K562 (cell line): ENCODE measurements at regions not wholly inside any gene's neighbourhood (a gene's known extent, or its start where the extent isn't known, plus 50 kb on each side); places are given as distances from the start of the nearest gene placed in this dataset.

Source experiments
- EP400 ChIP-seq: fragments of 450-650 bp; IDR thresholded peaks from 2 replicates; pipeline ENCODE4 v1.6.1; 2017; ENCODE audit warnings: antibody characterized with exemption, mild to moderate bottlenecking, moderate library complexity
- ETV5 ChIP-seq: sonication (generic); formaldehyde crosslinking; IDR thresholded peaks from 2 replicates; pipeline ENCODE4 v1.4.0; 2020; ENCODE audit warnings: low read depth, mild to moderate bottlenecking, missing genetic modification reagents
- RB1 ChIP-seq: fragments of 450-650 bp; IDR thresholded peaks from 2 replicates; pipeline ENCODE4 v1.6.1; 2017; ENCODE audit warnings: low read depth, mild to moderate bottlenecking
- RBM25 ChIP-seq: fragments of 200-400 bp; formaldehyde crosslinking; IDR thresholded peaks from 2 replicates; pipeline ENCODE4 v1.6.1; 2018; ENCODE audit warnings: low read length, low read depth, moderate library complexity; ENCODE audit not compliant: severe bottlenecking
- ZFP36 ChIP-seq: fragments of 150-350 bp; IDR thresholded peaks from 2 replicates; pipeline ENCODE4 v1.6.1; 2018; ENCODE audit warnings: low read length, low read depth; ENCODE audit not compliant: partially characterized antibody
- TF ChIP-seq, protein P1 (sequence below), 3 experiments: IDR thresholded peaks in 2 of 3; conservative IDR thresholded peaks in 1 of 3; 2 replicates each; pipeline ENCODE4 v1.5.1; 2011 to 2012; ENCODE audit warnings: low read length in 3 of 3, mild to moderate bottlenecking in 3 of 3, control low read depth in 2 of 3, improper control_type of control experiment in 1 of 3, inconsistent platforms in 1 of 3, low read depth in 1 of 3, mixed read lengths in 1 of 3, moderate library complexity in 1 of 3; ENCODE audit not compliant: insufficient read depth in 2 of 3
- TF ChIP-seq, protein P2 (sequence below): fragments of 450-650 bp; formaldehyde crosslinking; IDR thresholded peaks from 2 replicates; pipeline ENCODE4 v1.4.0; 2020; ENCODE audit warnings: mild to moderate bottlenecking, moderate library complexity
- TF ChIP-seq, protein P3 (sequence below): fragments of 250-450 bp; sonication (Bioruptor Pico); IDR thresholded peaks from 2 replicates; pipeline ENCODE4 v1.8.0; 2022; ENCODE audit warnings: moderate library complexity, mild to moderate bottlenecking, inconsistent platforms

DNA sequence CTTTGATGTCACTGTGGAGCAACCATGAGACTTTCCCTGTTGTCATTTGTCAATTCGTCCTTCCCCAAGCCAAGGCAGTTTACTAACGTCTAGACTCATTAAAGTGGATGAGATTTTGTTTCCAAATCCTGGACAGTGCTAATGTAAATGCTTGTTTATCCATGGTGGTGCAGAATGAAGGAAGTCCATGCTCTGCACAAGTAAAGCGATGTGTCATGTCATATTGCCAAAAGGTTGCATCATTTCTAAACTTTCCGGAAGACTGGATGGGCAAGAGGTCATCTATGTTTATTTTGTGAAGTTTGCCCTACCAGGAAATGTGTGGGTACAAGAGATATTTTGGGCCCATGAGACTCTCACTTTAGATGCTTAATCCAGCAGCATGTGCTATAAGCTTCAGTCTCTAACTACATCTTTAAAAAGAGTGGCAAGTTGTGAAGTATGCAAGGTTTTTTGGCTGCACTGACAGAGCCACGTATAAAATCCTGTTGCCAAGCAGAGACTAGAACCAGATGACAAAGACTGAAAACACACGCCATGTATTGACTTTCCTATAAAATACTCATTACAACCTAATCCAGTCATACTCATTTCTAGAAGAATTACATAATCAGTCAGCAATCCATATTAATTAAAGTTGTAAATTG is 72.1 kb upstream of the FNDC3B start:
- TF ChIP-seq, protein P1, sequence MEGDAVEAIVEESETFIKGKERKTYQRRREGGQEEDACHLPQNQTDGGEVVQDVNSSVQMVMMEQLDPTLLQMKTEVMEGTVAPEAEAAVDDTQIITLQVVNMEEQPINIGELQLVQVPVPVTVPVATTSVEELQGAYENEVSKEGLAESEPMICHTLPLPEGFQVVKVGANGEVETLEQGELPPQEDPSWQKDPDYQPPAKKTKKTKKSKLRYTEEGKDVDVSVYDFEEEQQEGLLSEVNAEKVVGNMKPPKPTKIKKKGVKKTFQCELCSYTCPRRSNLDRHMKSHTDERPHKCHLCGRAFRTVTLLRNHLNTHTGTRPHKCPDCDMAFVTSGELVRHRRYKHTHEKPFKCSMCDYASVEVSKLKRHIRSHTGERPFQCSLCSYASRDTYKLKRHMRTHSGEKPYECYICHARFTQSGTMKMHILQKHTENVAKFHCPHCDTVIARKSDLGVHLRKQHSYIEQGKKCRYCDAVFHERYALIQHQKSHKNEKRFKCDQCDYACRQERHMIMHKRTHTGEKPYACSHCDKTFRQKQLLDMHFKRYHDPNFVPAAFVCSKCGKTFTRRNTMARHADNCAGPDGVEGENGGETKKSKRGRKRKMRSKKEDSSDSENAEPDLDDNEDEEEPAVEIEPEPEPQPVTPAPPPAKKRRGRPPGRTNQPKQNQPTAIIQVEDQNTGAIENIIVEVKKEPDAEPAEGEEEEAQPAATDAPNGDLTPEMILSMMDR (IDR thresholded peaks at IDR 0.05 in 2 of 3, conservative IDR thresholded peaks at IDR 0.05 in 1 of 3; ENCODE audit: insufficient read depth in 2 of 3, low read depth in 1 of 3, low read length in 3 of 3) = no peak
- no peak for TF ChIP-seq RBM25
- TF ChIP-seq, protein P2, sequence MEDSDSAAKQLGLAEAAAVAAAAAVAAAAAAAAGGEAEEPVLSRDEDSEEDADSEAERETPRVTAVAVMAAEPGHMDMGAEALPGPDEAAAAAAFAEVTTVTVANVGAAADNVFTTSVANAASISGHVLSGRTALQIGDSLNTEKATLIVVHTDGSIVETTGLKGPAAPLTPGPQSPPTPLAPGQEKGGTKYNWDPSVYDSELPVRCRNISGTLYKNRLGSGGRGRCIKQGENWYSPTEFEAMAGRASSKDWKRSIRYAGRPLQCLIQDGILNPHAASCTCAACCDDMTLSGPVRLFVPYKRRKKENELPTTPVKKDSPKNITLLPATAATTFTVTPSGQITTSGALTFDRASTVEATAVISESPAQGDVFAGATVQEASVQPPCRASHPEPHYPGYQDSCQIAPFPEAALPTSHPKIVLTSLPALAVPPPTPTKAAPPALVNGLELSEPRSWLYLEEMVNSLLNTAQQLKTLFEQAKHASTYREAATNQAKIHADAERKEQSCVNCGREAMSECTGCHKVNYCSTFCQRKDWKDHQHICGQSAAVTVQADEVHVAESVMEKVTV (CRISPR knock-in tag) = peak; percentile 69; the same call in 1 of the 2 replicates
- peak; percentile 85 for TF ChIP-seq EP400
- TF ChIP-seq RB1 = no peak
- TF ChIP-seq ETV5 (CRISPR knock-in tag) = peak; percentile 90
- no peak for TF ChIP-seq ZFP36
- TF ChIP-seq, protein P3, sequence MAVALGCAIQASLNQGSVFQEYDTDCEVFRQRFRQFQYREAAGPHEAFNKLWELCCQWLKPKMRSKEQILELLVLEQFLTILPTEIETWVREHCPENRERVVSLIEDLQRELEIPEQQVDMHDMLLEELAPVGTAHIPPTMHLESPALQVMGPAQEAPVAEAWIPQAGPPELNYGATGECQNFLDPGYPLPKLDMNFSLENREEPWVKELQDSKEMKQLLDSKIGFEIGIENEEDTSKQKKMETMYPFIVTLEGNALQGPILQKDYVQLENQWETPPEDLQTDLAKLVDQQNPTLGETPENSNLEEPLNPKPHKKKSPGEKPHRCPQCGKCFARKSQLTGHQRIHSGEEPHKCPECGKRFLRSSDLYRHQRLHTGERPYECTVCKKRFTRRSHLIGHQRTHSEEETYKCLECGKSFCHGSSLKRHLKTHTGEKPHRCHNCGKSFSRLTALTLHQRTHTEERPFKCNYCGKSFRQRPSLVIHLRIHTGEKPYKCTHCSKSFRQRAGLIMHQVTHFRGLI (CRISPR knock-in tag) = peak; percentile 85
